Gastrocnemius medialis (tissue), 4 donors: ENCODE measurements at regions not wholly inside any gene's neighbourhood (a gene's known extent, or its start where the extent isn't known, plus 50 kb on each side); places are given as distances from the start of the nearest gene placed in this dataset.
"Not testable (repeated sequence)": the region's sequence is repeated elsewhere in the genome, so short reads cannot be mapped to it uniquely, and the experiment has no call there.

Experiments used
- ATAC-seq, 2 donors: fragments of 150-250 bp; one replicate each; pipeline ENCODE4 v1.9.1; 2016
- DNase-seq, 2 donors: peaks; one replicate each; pipeline ENCODE4 v3.0.0-alpha.2; 2019
- H3K27ac ChIP-seq, 4 donors: fragments of 200-600 bp; sonication (generic); 1 replicate in 1 of 4; 2 replicates in 3 of 4; pipeline ENCODE4 v1.5.1; 2016 to 2018; ENCODE audit warnings: mild to moderate bottlenecking in 2 of 4, moderate library complexity in 1 of 4
- H3K27me3 ChIP-seq, 3 donors: fragments of 200-600 bp; sonication (generic) in 2 of 3; 1 replicate in 1 of 3; 2 replicates in 2 of 3; pipeline versions ENCODE4 v1.5.1 to v1.6.0; 2016 to 2019; ENCODE audit warnings: mild to moderate bottlenecking in 1 of 3, moderate library complexity in 1 of 3
- H3K36me3 ChIP-seq, 2 donors: fragments of 200-600 bp; sonication (generic) in 1 of 2; one replicate each; pipeline ENCODE4 v1.5.1; 2017 to 2018
- H3K4me1 ChIP-seq, 2 donors: fragments of 200-600 bp; sonication (generic) in 1 of 2; one replicate each; pipeline ENCODE4 v1.5.1; 2016 to 2017; ENCODE audit warnings: mild to moderate bottlenecking in 2 of 2
- H3K4me3 ChIP-seq, 4 donors: fragments of 200-600 bp; sonication (generic) in 3 of 4; 1 replicate in 1 of 4; 2 replicates in 3 of 4; pipeline ENCODE4 v1.5.1; 2016 to 2019; ENCODE audit warnings: mild to moderate bottlenecking in 2 of 4
- H3K9me3 ChIP-seq, 3 donors: fragments of 200-600 bp; sonication (generic) in 2 of 3; 1 replicate in 1 of 3; 2 replicates in 2 of 3; pipeline ENCODE4 v1.5.1; 2016 to 2019
- in situ Hi-C, 4 donors: fragments of 200-750 bp; cut with MboI; loops; one replicate each; pipeline versions ENCODE4 v1.15.0 to v1.8.0; 2017; ENCODE audit warnings: low sequenced_read_pairs in 4 of 4
- intact Hi-C: fragments of 100-400 bp; cut with DNase I; formaldehyde crosslinking; loops from one replicate; pipeline ENCODE4 v1.15.1; 2023; ENCODE audit warnings: low total_unique reads

GRCh38 chr21:9033295-9033694, 1488.1 kb upstream of the TPTE start:
- in situ Hi-C loops, H3K9me3 ChIP-seq, ATAC-seq, H3K36me3 ChIP-seq, intact Hi-C loops, H3K4me1 ChIP-seq, DNase-seq, H3K27me3 ChIP-seq, H3K4me3 ChIP-seq, H3K27ac ChIP-seq: not testable (repeated sequence)

GRCh38 chr21:9034491-9035200, 1486.7 kb upstream of the TPTE start:
- H3K27me3 ChIP-seq, intact Hi-C loops, H3K9me3 ChIP-seq, H3K4me1 ChIP-seq, DNase-seq, H3K36me3 ChIP-seq, in situ Hi-C loops, ATAC-seq, H3K4me3 ChIP-seq, H3K27ac ChIP-seq: not testable (repeated sequence)

GRCh38 chr21:9035225-9035624, 1486.2 kb upstream of the TPTE start:
- H3K4me1 ChIP-seq, H3K9me3 ChIP-seq, H3K27me3 ChIP-seq, H3K36me3 ChIP-seq, H3K4me3 ChIP-seq, ATAC-seq, intact Hi-C loops, in situ Hi-C loops, DNase-seq, H3K27ac ChIP-seq: not testable (repeated sequence)

GRCh38 chr21:9035970-9036369, 1485.4 kb upstream of the TPTE start:
- H3K27ac ChIP-seq, H3K4me3 ChIP-seq, in situ Hi-C loops, H3K9me3 ChIP-seq, H3K4me1 ChIP-seq, intact Hi-C loops, H3K27me3 ChIP-seq, H3K36me3 ChIP-seq, ATAC-seq, DNase-seq: not testable (repeated sequence)

- intact Hi-C loops, H3K36me3 ChIP-seq, H3K4me1 ChIP-seq, H3K9me3 ChIP-seq, H3K27ac ChIP-seq, ATAC-seq, in situ Hi-C loops, DNase-seq, H3K27me3 ChIP-seq, H3K4me3 ChIP-seq: not testable (repeated sequence)
These were observed 1484.3 kb upstream of the TPTE start for GRCh38 chr21:9036966-9037587.

GRCh38 chr21:9037588-9038544, 1483.5 kb upstream of the TPTE start:
- DNase-seq, in situ Hi-C loops, H3K27me3 ChIP-seq: not testable (repeated sequence)

GRCh38 chr21:9039520-9040365, 1481.6 kb upstream of the TPTE start:
- H3K9me3 ChIP-seq, H3K4me3 ChIP-seq, H3K27me3 ChIP-seq, H3K27ac ChIP-seq, H3K4me1 ChIP-seq, ATAC-seq, in situ Hi-C loops, DNase-seq, H3K36me3 ChIP-seq, intact Hi-C loops: not testable (repeated sequence)

More at GRCh38 chr21:9037588-9038544, 1483.5 kb upstream of the TPTE start:
- H3K36me3 ChIP-seq, H3K9me3 ChIP-seq, H3K27ac ChIP-seq, H3K4me1 ChIP-seq, H3K4me3 ChIP-seq, ATAC-seq, intact Hi-C loops: not testable (repeated sequence)

- H3K36me3 ChIP-seq, intact Hi-C loops, H3K4me3 ChIP-seq, ATAC-seq, H3K27ac ChIP-seq, H3K9me3 ChIP-seq, H3K4me1 ChIP-seq, in situ Hi-C loops, H3K27me3 ChIP-seq, DNase-seq: not testable (repeated sequence)
These were observed 1481.0 kb upstream of the TPTE start for GRCh38 chr21:9040406-9040805.

GRCh38 chr21:9041175-9041948, 1480.0 kb upstream of the TPTE start:
- H3K27me3 ChIP-seq, H3K4me3 ChIP-seq, DNase-seq, intact Hi-C loops, H3K27ac ChIP-seq, ATAC-seq, H3K9me3 ChIP-seq, H3K4me1 ChIP-seq, in situ Hi-C loops, H3K36me3 ChIP-seq: not testable (repeated sequence)

- H3K27me3 ChIP-seq, in situ Hi-C loops, ATAC-seq, H3K36me3 ChIP-seq, H3K4me1 ChIP-seq, H3K4me3 ChIP-seq, H3K27ac ChIP-seq, H3K9me3 ChIP-seq, intact Hi-C loops: not testable (repeated sequence)
- peak in 1 of 2 donors; percentile 5 for DNase-seq
These were observed 1478.3 kb upstream of the TPTE start for GRCh38 chr21:9043089-9043488.
